Prostate gland (tissue), 2 donors: ENCODE measurements at regions not wholly inside any gene's neighbourhood (a gene's known extent, or its start where the extent isn't known, plus 50 kb on each side); places are given as distances from the start of the nearest gene placed in this dataset.

Source experiments
- DNase-seq: peaks from one replicate; pipeline ENCODE4 v3.0.0-alpha.2; 2019; ENCODE audit warnings: low spot score
- H3K27ac ChIP-seq, 2 donors: fragments of 200-600 bp; sonication (generic); 2 replicates each; pipeline ENCODE4 v1.5.1; 2017 to 2019
- H3K27me3 ChIP-seq: fragments of 200-600 bp; sonication (generic); replicated peaks from 2 replicates; pipeline ENCODE4 v1.5.1; 2019; ENCODE audit not compliant: insufficient read depth
- H3K36me3 ChIP-seq, 2 donors: fragments of 200-600 bp; sonication (generic); 1 replicate in 1 of 2; 2 replicates in 1 of 2; pipeline versions ENCODE4 v1.5.1 to v1.8.1; 2017 to 2019
- H3K4me1 ChIP-seq: fragments of 200-600 bp; sonication (generic); replicated peaks from 2 replicates; pipeline ENCODE4 v1.5.1; 2019
- H3K4me3 ChIP-seq, 2 donors: fragments of 200-600 bp; sonication (generic); 2 replicates each; pipeline ENCODE4 v1.5.1; 2017 to 2019
- H3K9me3 ChIP-seq: fragments of 200-600 bp; sonication (generic); 2 replicates; pipeline ENCODE4 v1.5.1; 2017
- CTCF ChIP-seq, 4 experiments: fragments of 200-600 bp in 2 of 4; fragments of 450-650 bp in 2 of 4; sonication (generic) in 2 of 4; IDR thresholded peaks; 1 replicate in 3 of 4; 2 replicates in 1 of 4; pipeline ENCODE4 v1.5.1; 2016 to 2019; ENCODE audit warnings: antibody characterized with exemption in 4 of 4, mild to moderate bottlenecking in 2 of 4, moderate library complexity in 2 of 4
- POLR2A ChIP-seq: fragments of 450-650 bp; IDR thresholded peaks from one replicate; pipeline ENCODE4 v1.6.1; 2016; ENCODE audit warnings: antibody characterized with exemption, mild to moderate bottlenecking
- POLR2AphosphoS5 ChIP-seq: sonication (generic); formaldehyde crosslinking; IDR thresholded peaks from one replicate; pipeline ENCODE4 v1.6.1; 2017; ENCODE audit warnings: antibody characterized with exemption
- whole genome bisulfite sequencing: methylation state at CpG from one replicate; pipeline ENCODE4 v1.1.5; 2018; 5-methylcytosine and 5-hydroxymethylcytosine counted together
- intact Hi-C: fragments of 100-400 bp; cut with DNase I; formaldehyde crosslinking; loops from one replicate; pipeline ENCODE4 v1.14.2; 2022

DNA sequence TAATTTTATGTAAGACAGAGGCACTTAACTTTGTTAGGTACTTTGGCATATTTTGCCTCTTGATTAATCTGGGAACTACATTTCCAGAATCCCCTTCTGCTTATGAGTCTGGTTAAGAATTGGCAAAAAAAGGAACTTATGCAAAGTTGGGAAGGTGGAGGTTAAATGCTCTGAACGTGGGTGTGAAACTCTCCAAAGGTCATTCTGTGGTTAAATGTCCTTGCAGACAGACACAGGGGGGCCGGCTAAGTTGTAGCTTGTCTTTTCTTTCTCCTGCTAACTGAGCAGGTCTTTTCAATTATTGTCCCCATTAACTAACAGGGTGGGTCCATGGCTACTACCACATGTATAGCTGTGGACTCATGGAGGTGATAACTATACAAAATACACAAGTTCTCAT is 248.6 kb upstream of the NOVA1 start:
- no peak for DNase-seq
- intact Hi-C loops = no loop called here
- no peak for TF ChIP-seq CTCF (IDR thresholded peaks at IDR 0.05)

DNA sequence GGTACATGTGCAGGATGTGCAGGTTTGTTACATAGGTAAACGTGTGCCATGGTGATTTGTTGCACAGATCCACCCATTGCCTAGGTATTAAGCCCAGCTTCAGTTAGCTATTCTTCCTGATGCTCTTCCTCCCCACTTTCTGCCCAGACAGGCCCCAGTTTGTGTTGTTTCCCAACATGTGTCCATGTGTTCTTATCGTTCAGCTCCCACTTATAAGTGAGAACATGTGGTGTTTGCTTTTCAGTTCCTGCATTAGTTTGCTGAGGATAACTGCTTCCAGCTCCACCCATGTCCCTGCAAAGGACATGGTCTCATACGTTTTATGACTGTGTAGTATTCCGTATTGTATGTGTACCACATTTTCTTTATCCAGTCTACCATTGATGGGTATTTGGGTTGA is 251.7 kb upstream of the NOVA1 start:
- intact Hi-C loops = no loop called here
- Histone ChIP-seq H3K36me3 (no peaks in the 10 kb centered on the region), H3K9me3 (no peaks in the 10 kb centered on the region), H3K4me1 (no peaks in the 10 kb centered on the region), H3K27ac (no peak overlapping the region), H3K27me3 (no peaks in the 10 kb centered on the region), H3K4me3 (no peak overlapping the region)
- no peak for DNase-seq
- 67% methylated on average over 4 of the region's 4 CpGs for WGBS
- TF ChIP-seq CTCF (IDR thresholded peaks at IDR 0.05) = no peak
- no peak for TF ChIP-seq POLR2AphosphoS5
- no peak for TF ChIP-seq POLR2A

More for the DNA sequence above, 248.6 kb upstream of the NOVA1 start:
- H3K27ac ChIP-seq = no peak overlapping the region
- no peaks in the 10 kb centered on the region for H3K27me3 ChIP-seq
- H3K4me3 ChIP-seq = no peak overlapping the region
- H3K4me1 ChIP-seq = no peaks in the 10 kb centered on the region
- H3K9me3 ChIP-seq = no peaks in the 10 kb centered on the region
- H3K36me3 ChIP-seq = no peaks in the 10 kb centered on the region
- WGBS = 53% methylated on average over 2 of the region's 2 CpGs

DNA sequence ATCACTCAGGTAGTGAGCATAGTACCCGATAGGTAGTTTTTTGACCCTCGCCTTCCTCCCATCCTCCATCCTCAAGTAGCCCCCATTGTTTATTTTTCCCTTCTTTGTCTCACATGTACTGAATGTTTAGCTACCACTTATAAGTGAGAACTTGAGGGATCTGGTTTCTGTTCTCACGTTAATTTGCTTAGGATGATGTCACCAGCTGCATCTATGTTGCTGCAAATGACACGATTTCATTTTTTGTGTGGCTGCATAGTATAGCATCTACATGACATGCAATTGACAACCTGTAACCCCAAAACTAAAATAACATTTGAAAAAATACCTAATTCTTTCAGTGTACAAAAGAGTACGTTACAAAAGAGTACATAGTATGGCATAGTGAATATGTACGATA is 254.0 kb upstream of the NOVA1 start:
- intact Hi-C loops = no loop called here
- H3K9me3 ChIP-seq = no peaks in the 10 kb centered on the region
- H3K4me1 ChIP-seq = no peaks in the 10 kb centered on the region
- DNase-seq = no peak
- H3K4me3 ChIP-seq = no peak overlapping the region
- no peak for TF ChIP-seq POLR2AphosphoS5
- TF ChIP-seq CTCF (IDR thresholded peaks at IDR 0.05) = no peak
- no peak for TF ChIP-seq POLR2A
- WGBS = 82% methylated on average over 6 of the region's 6 CpGs
- no peaks in the 10 kb centered on the region for H3K27me3 ChIP-seq
- H3K27ac ChIP-seq = no peak overlapping the region
- H3K36me3 ChIP-seq = no peaks in the 10 kb centered on the region

DNA sequence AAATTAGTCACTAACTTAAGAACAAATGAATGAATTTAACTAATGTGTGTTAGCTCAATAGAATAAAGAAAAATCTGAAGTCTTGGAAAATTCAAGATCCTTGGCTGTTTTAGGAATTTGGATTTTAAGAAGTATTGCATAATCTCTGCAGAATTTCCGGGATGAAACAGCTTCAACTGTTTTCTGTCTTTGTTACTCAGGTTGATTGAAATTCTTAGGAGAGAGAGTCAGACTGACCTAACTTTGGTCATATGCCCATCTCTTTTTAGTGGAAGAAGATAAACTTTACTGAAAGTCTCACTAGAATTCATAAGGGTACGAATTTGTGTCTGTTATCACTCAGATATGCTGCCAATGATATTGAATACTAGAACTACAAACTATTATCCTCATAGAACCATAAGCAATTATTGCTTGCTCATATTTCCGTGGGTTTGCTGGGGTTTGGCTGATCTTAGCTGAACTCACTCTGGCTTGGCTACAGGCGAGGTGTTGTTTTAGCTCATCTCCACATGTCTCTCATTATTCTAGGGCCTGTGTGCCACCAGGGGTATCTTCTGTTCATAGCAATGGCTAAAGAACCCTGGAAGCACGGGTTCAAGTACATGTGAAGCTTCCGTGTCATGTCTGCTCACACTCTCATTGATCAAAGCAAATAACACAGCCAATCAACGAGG is 257.4 kb upstream of the NOVA1 start:
- DNase-seq = no peak
- 84% methylated on average over 7 of the region's 7 CpGs for WGBS
- TF ChIP-seq POLR2A (no peak), POLR2AphosphoS5 (no peak), CTCF (IDR thresholded peaks at IDR 0.05) (no peak)
- Histone ChIP-seq H3K27me3 (no peaks in the 10 kb centered on the region), H3K9me3 (no peaks in the 10 kb centered on the region), H3K36me3 (no peaks in the 10 kb centered on the region), H3K4me3 (no peak overlapping the region), H3K27ac (no peak overlapping the region), H3K4me1 (no peaks in the 10 kb centered on the region)
- intact Hi-C loops = no loop called here

DNA sequence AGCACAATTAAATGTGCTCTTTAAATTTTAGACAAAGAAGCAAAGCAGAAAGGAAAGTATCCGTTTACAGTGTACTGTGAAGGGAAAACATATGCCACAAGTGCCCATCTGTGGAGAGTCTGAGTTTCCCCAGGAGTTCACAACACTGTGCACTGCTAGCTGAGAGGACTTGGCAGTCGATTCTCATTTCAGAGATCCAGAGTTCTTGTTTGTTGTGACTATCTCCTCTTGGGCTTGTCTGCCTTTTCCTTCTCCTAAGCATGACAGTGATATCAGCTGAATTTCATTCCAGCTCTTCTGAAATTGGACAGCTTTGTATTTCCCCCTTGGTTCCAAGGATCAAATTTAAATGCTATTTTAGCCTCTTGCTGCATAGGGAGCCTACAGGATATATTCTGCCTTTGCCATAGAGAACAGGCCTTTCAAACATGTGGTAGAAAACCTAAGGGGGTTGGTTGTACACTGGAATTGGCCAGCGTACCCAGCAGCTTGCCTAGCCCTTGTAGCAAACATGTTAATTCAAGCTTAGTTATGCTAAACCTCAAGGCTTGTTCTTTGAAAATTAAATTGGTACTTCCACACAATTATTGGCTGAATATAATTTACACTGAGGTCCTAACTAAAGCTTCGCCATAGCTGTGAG is 259.2 kb upstream of the NOVA1 start:
- Histone ChIP-seq H3K27me3 (no peaks in the 10 kb centered on the region), H3K27ac (no peak overlapping the region), H3K4me3 (no peak overlapping the region), H3K4me1 (no peaks in the 10 kb centered on the region), H3K36me3 (no peaks in the 10 kb centered on the region), H3K9me3 (no peaks in the 10 kb centered on the region)
- DNase-seq = no peak
- 75% methylated on average over 4 of the region's 4 CpGs for WGBS
- TF ChIP-seq CTCF (IDR thresholded peaks at IDR 0.05) (no peak), POLR2A (no peak), POLR2AphosphoS5 (no peak)
- intact Hi-C loops = no loop called here
